Heart right ventricle (tissue), 16 donors: ENCODE measurements at regions not wholly inside any gene's neighbourhood (a gene's known extent, or its start where the extent isn't known, plus 50 kb on each side); places are given as distances from the start of the nearest gene placed in this dataset.

Experiments used
- ATAC-seq, 8 donors: fragments of 200-7000 bp; cut with Tn5 transposase; one replicate each; pipeline ENCODE4 v1.9.1; 2020; ENCODE audit warnings: mild to moderate bottlenecking in 8 of 8, moderate library complexity in 8 of 8, moderate number of reproducible peaks in 1 of 8
- DNase-seq, 2 donors: peaks; one replicate each; pipeline ENCODE4 v3.0.0-alpha.2; 2020
- H3K27ac ChIP-seq, 10 donors: fragments of 200-600 bp; sonication (generic) in 2 of 10; one replicate each; pipeline versions ENCODE4 v1.5.0 to v1.8.0; 2020 to 2022; ENCODE audit warnings: mild to moderate bottlenecking in 3 of 10
- H3K27me3 ChIP-seq, 7 donors: fragments of 200-600 bp; one replicate each; pipeline ENCODE4 v1.8.0; 2021 to 2022; ENCODE audit warnings: mild to moderate bottlenecking in 2 of 7
- H3K36me3 ChIP-seq, 9 donors: fragments of 200-600 bp; sonication (generic) in 1 of 9; one replicate each; pipeline versions ENCODE4 v1.5.0 to v1.8.0; 2020 to 2022; ENCODE audit warnings: mild to moderate bottlenecking in 2 of 9
- H3K4me1 ChIP-seq, 9 donors: fragments of 200-600 bp; sonication (generic) in 1 of 9; one replicate each; pipeline versions ENCODE4 v1.5.0 to v1.8.0; 2020 to 2022; ENCODE audit warnings: mild to moderate bottlenecking in 4 of 9
- H3K4me3 ChIP-seq, 10 donors: fragments of 200-600 bp; sonication (generic) in 2 of 10; one replicate each; pipeline versions ENCODE4 v1.5.0 to v1.8.0; 2020 to 2022; ENCODE audit warnings: mild to moderate bottlenecking in 7 of 10, moderate library complexity in 2 of 10
- H3K9me3 ChIP-seq, 11 donors: fragments of 200-600 bp in 10 of 11; sonication (generic) in 2 of 11; one replicate each; pipeline versions ENCODE4 v1.5.0 to v1.8.0; 2013 to 2022; ENCODE audit warnings: mild to moderate bottlenecking in 2 of 11, control low read depth in 1 of 11, moderate library complexity in 1 of 11
- WGBS, 2 donors: extraction: QIAGEN DNeasy Blood & Tissue Kit; methylation state at CpG; one replicate each; pipeline ENCODE4 v1.1.7; 2013; ENCODE audit warnings: inconsistent platforms in 1 of 2; 5-methylcytosine and 5-hydroxymethylcytosine counted together
- intact Hi-C, 10 donors: fragments of 100-400 bp; cut with DNase I; formaldehyde crosslinking; loops; one replicate each; pipeline versions ENCODE4 v1.11.1 to v1.14.2; 2022
- TF ChIP-seq, protein P1 (sequence below), 9 donors: fragments of 200-600 bp; sonication (generic) in 2 of 9; IDR thresholded peaks; one replicate each; pipeline versions ENCODE4 v1.5.0 to v1.8.0; 2021 to 2022; ENCODE audit warnings: antibody characterized with exemption in 9 of 9, mild to moderate bottlenecking in 5 of 9, moderate library complexity in 1 of 9
- donor health status: Arrhythmogenic right ventricular cardiomyopathy.
- donor health status: ischemic (EF 13 %, LVEDD 7.1; RV severe dilation, severe dysfunction).
- donor health status: healthy with polysubstance abuse.
- donor health status: DM: no; HTN: yes; CAD: no.
- donor health status: DM: no; HTN: no; CAD: no.
- donor health status: ischemic (EF 25% LVEDD 6.9; RV normal size, moderate dysfunction).
- donor health status: ischemic (EF 25% LVEDD 5.7; RV mildly dilated, moderate dysfunction).
- donor health status: healthy.
- donor health status: DM: yes; HTN: yes; CAD: no.
- donor health status: Ischemic cardiomyopathy.
- donor health status: ischemic (EF 35%, LVEDD 5.7; RV mildly dilated, moderate dysfunction).
- donor health status: nonischemic (EF 11% LVEDD 7.7; RV severe dilation, severe dysfunction).
- donor health status: DM: yes; HTN: yes; CAD: no.
- donor health status: PGD.
- donor health status: ischemic (EF 29% LVEDD 5.4; RV normal size, mild dysfunction).
- donor health status: nonischemic (EF 23%, LVEDD 6.1; RV moderate dilation, normal function).

DNA sequence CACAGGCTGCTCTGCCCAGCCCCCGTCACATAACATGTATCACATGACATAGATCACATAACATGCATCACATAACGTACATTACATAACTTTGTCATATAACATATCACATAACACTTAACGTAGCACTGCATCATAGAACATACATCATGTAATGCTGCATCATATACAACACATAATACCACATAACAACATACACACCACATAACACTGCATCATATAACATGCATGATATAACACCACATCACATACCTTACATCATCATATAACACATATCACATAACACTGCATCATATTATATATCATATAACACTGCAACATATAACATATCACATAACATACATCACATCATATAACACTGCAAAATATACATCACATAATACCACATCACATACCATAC is 83.8 kb downstream of the AXIN2 start:
- Histone ChIP-seq H3K27me3 (no peaks in the 10 kb centered on the region), H3K27ac (no peak overlapping the region), H3K36me3 (no peaks in the 10 kb centered on the region), H3K4me3 (no peak overlapping the region), H3K4me1 (peaks cover 0 to 16% (median 8%) of the 10 kb centered on the region in 9 donors), H3K9me3 (no peaks in the 10 kb centered on the region)
- DNase-seq (no peak), ATAC-seq (no peak)
- WGBS, 2 donors = 94% methylated on average over 3 of the region's 3 CpGs
- intact Hi-C loops = no loop called here
- TF ChIP-seq, protein P1, sequence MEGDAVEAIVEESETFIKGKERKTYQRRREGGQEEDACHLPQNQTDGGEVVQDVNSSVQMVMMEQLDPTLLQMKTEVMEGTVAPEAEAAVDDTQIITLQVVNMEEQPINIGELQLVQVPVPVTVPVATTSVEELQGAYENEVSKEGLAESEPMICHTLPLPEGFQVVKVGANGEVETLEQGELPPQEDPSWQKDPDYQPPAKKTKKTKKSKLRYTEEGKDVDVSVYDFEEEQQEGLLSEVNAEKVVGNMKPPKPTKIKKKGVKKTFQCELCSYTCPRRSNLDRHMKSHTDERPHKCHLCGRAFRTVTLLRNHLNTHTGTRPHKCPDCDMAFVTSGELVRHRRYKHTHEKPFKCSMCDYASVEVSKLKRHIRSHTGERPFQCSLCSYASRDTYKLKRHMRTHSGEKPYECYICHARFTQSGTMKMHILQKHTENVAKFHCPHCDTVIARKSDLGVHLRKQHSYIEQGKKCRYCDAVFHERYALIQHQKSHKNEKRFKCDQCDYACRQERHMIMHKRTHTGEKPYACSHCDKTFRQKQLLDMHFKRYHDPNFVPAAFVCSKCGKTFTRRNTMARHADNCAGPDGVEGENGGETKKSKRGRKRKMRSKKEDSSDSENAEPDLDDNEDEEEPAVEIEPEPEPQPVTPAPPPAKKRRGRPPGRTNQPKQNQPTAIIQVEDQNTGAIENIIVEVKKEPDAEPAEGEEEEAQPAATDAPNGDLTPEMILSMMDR (IDR thresholded peaks at IDR 0.05) = no peak

GRCh38 chr17:65474660-65475059 is 86.8 kb downstream of the AXIN2 start:
- DNase-seq (no peak), ATAC-seq (no peak)
- Histone ChIP-seq H3K27me3 (no peaks in the 10 kb centered on the region), H3K36me3 (no peaks in the 10 kb centered on the region), H3K4me1 (peaks cover 0 to 19% (median 8%) of the 10 kb centered on the region in 9 donors), H3K9me3 (no peaks in the 10 kb centered on the region), H3K27ac (no peak overlapping the region), H3K4me3 (no peak overlapping the region)
- TF ChIP-seq, protein P1 (IDR thresholded peaks at IDR 0.05) = no peak
- 84 to 92% methylated on average over 2 of the region's 2 CpGs for WGBS, 2 donors
- intact Hi-C loops = no loop called here

DNA sequence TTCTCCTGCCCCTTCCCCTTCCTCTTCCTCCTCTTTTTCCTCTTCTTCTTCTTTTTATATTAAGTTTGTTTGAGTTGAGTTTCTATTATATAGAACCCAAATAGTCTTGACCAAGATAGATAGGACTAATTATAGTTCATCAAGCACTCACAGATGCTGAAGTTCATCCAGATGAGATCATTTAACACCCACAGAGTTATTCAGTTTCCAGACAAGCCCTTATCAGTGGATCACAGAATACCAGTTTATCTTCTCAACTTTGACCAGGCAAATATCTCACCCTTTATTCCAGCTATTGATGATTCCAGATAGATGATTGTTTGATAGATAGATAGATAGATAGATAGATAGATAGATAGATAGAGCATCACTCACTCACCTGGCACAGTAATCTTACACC is 87.5 kb downstream of the AXIN2 start:
- Histone ChIP-seq H3K9me3 (no peaks in the 10 kb centered on the region), H3K4me3 (no peak overlapping the region), H3K27ac (no peak overlapping the region), H3K27me3 (no peaks in the 10 kb centered on the region), H3K4me1 (peaks cover 0 to 19% (median 8%) of the 10 kb centered on the region in 9 donors), H3K36me3 (no peaks in the 10 kb centered on the region)
- intact Hi-C loops = no loop called here
- ATAC-seq (no peak), DNase-seq (no peak)
- TF ChIP-seq, protein P1 (IDR thresholded peaks at IDR 0.05) = no peak

DNA sequence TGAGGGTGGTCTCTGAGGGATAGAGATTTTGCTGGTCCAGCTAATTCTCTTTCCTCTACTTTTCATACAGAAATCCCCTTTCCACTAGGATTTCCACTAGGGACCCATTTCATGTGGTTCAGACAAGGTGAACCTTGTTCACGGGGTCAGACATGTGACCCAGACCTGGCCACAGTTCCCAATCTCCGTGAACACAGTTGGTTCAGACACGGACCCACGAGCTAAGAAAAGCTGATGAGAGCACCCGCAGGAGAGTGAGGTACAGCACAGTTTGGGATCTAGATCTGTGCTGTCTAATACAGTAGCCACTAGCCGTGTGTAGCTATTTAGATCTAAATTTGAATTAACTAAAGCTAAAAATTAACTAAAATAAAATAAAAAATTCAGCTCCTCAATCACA is 88.1 kb downstream of the AXIN2 start:
- Histone ChIP-seq H3K4me1 (peaks cover 0 to 19% (median 8%) of the 10 kb centered on the region in 9 donors), H3K36me3 (no peaks in the 10 kb centered on the region), H3K27ac (no peak overlapping the region), H3K27me3 (no peaks in the 10 kb centered on the region), H3K9me3 (no peaks in the 10 kb centered on the region), H3K4me3 (no peak overlapping the region)
- DNase-seq = no peak
- WGBS, 2 donors = 51 to 59% methylated on average over 6 of the region's 6 CpGs
- intact Hi-C loops = no loop called here
- peak in 4 of 8 donors; percentile 52 to 81 (median 56) for ATAC-seq
- TF ChIP-seq, protein P1 (IDR thresholded peaks at IDR 0.05) = no peak
